ENCODE measurements at regions not wholly inside any gene's neighbourhood (a gene's known extent, or its start where the extent isn't known, plus 50 kb on each side); places are given as distances from the start of the nearest gene placed in this dataset.

GRCh38 chr3:94269763-94270162 is 206.9 kb downstream of the NSUN3 start:
- TF ChIP-seq POLR2A (conservative IDR thresholded peaks at IDR 0.05) = no peak
- no peak for TF ChIP-seq PRDM10 (IDR thresholded peaks at IDR 0.05; ENCODE audit: partially characterized antibody)
- TF ChIP-seq, protein P1, sequence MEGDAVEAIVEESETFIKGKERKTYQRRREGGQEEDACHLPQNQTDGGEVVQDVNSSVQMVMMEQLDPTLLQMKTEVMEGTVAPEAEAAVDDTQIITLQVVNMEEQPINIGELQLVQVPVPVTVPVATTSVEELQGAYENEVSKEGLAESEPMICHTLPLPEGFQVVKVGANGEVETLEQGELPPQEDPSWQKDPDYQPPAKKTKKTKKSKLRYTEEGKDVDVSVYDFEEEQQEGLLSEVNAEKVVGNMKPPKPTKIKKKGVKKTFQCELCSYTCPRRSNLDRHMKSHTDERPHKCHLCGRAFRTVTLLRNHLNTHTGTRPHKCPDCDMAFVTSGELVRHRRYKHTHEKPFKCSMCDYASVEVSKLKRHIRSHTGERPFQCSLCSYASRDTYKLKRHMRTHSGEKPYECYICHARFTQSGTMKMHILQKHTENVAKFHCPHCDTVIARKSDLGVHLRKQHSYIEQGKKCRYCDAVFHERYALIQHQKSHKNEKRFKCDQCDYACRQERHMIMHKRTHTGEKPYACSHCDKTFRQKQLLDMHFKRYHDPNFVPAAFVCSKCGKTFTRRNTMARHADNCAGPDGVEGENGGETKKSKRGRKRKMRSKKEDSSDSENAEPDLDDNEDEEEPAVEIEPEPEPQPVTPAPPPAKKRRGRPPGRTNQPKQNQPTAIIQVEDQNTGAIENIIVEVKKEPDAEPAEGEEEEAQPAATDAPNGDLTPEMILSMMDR (IDR thresholded peaks at IDR 0.05 in 2 of 3, conservative IDR thresholded peaks at IDR 0.05 in 1 of 3; ENCODE audit: insufficient read depth in 2 of 3, low read depth in 1 of 3, low read length in 3 of 3) = no peak
- TF ChIP-seq SP2 (IDR thresholded peaks at IDR 0.05; ENCODE audit: extremely low read depth, low read depth, low read length, poor library complexity, severe bottlenecking) = no peak
- no peak for TF ChIP-seq NR2C1 (IDR thresholded peaks at IDR 0.05)
- no peak for TF ChIP-seq NR2C1 (tag; IDR thresholded peaks at IDR 0.05)
- no peak for TF ChIP-seq ZNF24 (IDR thresholded peaks at IDR 0.05)
- no peak for TF ChIP-seq SAFB2 (IDR thresholded peaks at IDR 0.05; ENCODE audit: borderline replicate concordance, low read depth, low read length, severe bottlenecking)
- TF ChIP-seq POLR2H (tag; IDR thresholded peaks at IDR 0.05; ENCODE audit: low read depth) = no peak
- TF ChIP-seq ZBED1 (IDR thresholded peaks at IDR 0.05) = no peak
- no peak for TF ChIP-seq PTTG1 (tag; IDR thresholded peaks at IDR 0.05; ENCODE audit: low read depth)

Data from K562 (cell line).